Activated CD4-positive, alpha-beta T cell treated with anti-CD3 and anti-CD28 coated beads for 1 hour (primary cell): ENCODE measurements at regions not wholly inside any gene's neighbourhood (a gene's known extent, or its start where the extent isn't known, plus 50 kb on each side); places are given as distances from the start of the nearest gene placed in this dataset.

Source experiments
- DNase-seq: peaks from one replicate; pipeline ENCODE4 v3.0.0-alpha.2; 2020

DNA sequence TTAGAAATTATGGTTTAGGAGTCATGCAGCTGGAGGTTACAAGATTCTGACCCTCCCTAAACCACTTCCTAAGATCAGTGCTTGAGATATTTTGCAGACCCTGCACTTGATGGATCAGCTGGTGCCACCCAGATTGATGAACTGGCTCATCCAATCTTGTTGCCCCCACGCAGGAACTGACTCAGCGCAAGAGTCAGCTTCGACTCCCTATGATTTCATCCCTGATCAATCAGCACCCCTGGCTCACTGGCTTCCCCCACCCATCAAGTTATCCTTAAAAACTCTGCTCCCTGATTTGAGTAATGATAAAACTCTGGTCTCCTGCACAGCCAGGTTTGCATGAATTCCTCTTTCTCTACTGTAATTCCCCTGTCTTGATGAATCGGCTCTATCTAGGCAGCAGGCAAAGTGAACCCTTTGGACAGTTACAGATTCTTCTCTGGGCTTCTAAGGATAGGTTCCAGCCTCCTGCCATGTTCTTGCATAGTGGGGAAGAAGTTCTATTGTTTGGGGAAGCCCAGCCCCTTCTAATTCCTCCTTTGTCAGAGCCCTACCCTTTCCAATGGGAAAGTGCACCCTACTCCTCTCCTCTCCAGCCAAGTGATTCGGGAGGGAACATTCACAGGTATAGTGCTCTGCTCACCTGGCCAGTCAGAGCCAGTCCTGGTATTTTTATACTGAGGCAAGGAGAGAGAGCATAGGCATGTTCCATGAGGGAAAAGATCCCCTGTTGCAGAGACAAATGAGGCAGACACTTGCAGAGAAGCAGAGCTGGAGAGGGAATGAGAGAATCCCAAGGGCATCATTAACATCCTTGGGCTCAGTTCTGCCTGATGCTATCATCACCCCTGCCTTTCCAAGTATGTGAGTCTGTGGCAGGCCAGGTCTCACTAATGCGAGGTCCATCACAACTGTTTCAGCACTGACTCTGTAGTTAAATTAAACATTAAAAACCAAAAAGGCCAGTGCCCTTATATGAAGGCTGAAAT, 224.4 kb upstream of the GALNT17 start:
- no peak for DNase-seq

DNA sequence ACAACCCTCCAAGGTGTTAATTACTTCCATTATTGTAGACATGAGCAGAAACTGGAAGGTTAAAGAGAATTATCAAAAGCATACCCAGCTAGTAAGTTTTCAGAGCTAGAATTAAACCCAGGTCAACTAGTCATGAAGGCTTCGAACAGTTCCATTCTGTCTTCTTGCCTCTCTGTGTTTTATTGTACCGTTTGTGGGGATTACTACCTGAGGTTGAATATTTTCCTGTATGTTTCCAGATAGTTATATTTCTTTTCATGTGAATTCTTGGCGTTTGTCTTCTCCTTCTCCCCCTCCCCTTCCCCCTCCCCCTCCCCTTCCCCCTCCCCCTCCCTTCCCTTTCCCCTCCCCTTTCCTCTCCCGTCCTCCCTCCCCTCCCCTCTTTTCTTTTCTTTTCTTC, 218.0 kb upstream of the GALNT17 start:
- no peak for DNase-seq

GRCh38 chr7:70915067-70915466, 216.9 kb upstream of the GALNT17 start:
- no peak for DNase-seq

DNA sequence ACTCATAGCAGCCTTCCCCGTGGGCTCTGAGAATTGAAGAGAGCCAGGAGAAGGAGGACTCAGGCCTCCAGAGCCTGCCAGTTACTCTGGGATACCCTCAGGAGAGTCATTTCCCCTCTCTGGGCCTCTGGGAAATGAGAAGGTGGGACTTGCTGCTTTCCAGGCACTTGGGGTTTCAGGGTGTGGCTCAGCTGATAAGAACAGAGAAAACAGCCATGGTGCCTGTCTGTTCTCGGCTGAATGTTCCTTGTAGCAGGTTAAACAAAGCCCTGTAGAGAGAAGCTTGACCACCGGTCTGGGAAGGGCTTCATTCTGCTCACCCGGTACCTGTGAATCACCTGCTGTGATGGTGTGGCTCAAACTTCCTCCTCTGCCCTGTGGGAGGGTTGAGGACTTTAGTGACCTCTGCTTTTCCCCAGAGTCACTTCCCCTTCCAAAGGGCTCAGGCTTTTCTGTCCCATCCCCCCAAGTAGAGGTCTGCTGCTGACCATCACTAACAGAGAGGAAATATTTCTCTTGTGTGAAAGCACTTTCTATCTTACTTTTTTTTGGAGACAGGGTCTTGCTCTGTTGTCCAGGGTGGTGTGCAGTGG, 212.4 kb upstream of the GALNT17 start:
- DNase-seq, result no peak

GRCh38 chr7:70920876-70921275, 211.1 kb upstream of the GALNT17 start:
- no peak for DNase-seq

GRCh38 chr7:70923181-70923845, 208.6 kb upstream of the GALNT17 start:
- no peak for DNase-seq

GRCh38 chr7:70925411-70926115, 206.4 kb upstream of the GALNT17 start:
- DNase-seq, result no peak

DNA sequence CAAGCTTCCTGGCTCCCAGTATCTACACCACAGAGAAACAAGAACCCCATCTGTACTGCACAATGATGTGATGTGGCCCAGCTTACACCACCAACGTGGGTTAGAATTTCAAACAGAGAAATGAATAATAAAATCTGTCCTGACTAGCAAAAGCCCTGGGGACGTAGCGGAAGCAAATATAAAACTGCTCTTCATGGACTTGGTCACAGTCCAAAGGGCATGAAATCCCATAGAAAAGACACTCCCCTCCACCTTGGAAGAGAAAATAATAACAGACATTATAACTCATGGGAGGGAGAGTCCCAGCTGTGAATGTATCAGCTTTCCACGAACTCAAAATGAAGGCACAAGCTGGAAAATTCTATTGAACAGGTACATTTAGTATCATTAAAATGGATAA, 205.3 kb upstream of the GALNT17 start:
- DNase-seq, result no peak

GRCh38 chr7:70935311-70935710, 196.6 kb upstream of the GALNT17 start:
- DNase-seq, result no peak

GRCh38 chr7:70935854-70936253, 196.1 kb upstream of the GALNT17 start:
- no peak for DNase-seq

GRCh38 chr7:70937424-70937823, 194.5 kb upstream of the GALNT17 start:
- DNase-seq, result no peak

- DNase-seq, result no peak
Measured at GRCh38 chr7:70940597-70940996, 191.3 kb upstream of the GALNT17 start.

GRCh38 chr7:70942791-70943190, 189.2 kb upstream of the GALNT17 start:
- no peak for DNase-seq

GRCh38 chr7:70944516-70944915, 187.4 kb upstream of the GALNT17 start:
- no peak for DNase-seq

DNA sequence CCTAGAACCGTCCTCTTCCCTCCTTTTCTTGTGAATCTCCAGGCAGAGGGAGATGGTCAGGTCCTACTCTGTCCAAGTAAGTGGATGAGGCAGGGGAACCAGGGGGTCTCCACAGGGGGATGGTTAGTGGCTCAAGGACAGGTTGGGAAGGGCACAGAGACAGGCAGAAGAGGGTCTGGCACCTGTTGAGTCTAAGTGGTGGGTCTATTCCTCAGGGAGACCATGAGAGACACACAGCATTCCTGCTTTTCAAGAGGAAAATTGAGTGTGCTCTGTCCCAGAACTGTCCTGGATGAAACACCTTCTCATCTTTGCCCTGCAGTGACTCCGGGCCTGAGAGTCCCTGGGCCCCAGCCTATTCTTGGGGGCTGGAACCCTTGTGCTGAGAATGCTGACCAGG, 184.8 kb upstream of the GALNT17 start:
- DNase-seq, result no peak

DNA sequence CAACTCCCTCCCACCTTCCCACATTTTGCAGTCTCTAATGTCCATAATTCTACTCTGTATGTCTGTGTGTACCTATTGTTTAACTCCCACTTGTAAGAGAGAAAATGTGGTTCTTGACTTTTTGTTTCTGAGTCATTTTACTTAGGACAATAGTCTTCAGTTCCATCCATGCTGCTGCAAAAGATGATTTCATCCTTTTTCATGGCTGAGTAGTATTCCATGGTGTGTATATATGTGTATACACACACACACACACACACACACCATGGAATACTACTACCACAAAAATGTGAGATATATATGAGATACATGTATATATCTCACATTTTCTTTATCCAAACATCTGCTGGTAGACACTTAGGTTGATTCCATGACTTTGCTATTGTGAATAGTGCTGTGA, 182.1 kb upstream of the GALNT17 start:
- no peak for DNase-seq

GRCh38 chr7:70951271-70951962, 180.5 kb upstream of the GALNT17 start:
- DNase-seq, result no peak

DNA sequence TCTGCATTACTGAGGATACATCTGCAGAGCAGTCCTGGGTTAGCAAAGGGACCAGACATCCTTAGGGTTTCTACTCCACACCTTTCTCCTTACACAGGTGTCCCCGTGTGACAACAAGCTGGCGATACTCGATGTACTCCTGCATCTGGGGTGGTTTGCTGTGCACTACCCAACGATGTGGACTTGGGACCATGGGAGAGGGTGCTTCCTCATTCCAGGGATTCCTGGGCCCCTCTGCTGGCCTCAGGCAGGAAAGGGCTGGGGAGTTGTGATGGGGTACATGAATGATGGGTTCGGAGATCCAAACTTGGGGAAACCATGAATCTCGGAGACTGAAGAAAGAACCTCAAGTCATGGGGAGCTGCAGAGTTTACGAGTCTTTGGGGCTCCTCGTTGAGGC, 179.6 kb upstream of the GALNT17 start:
- DNase-seq, result no peak

DNA sequence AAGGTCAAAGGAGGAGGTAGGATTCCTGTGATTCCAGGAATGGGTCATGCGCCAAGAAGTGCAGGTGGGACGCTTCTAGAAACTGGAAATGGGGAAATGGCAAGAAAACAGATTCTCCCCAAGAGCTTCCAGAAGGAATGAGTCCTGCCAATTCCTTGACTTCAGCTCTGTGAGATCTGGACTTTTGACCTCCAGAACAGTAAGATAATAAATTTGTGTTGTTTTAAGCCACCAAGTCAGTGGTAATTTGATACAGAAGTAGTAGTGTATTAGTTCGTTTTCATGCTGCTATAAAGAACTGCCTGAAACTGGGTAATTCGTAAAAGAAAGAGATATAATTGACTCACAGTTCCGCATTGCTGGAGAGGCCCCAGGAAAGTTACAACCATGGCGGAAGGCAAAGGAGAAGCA, 178.6 kb upstream of the GALNT17 start:
- DNase-seq, result no peak

DNA sequence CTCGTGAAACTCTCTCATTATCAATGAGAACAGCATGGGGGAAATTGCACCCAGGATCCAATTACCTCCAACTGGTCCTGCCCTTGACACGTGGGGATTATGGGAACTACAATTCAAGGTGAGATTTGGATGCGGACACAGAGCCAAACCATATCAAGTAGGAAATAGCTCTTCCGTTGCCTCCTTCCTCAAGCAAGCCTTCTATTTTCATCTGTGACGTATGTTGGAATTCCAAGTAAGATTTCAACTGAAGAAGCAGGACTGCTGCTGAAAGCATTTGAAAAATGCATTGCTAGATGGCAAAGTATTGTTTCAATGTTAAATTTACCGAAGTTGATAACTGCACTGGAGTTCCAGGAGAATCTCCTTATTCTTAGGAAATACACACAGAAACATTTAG, 178.1 kb upstream of the GALNT17 start:
- DNase-seq, result no peak

GRCh38 chr7:70972693-70973092, 159.3 kb upstream of the GALNT17 start:
- DNase-seq, result no peak

DNA sequence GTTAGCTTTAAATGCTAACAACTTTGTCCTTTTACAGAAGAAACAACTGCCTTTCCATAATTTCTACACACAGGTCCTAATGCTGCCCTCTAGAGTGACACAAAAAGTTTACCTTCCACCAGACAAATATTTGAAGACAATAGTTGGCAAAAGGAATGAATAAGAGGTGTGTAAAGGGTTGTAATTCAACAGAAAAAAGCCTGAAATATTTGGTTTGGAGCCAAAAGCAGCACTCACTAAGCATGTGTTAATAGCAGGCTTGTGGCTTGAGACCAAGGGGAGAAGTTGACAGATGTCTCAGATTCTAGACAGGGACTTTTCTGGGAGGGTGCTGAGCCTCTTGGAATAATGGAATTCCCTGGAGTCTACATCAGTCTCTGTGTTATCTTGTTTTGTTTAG, 156.2 kb upstream of the GALNT17 start:
- no peak for DNase-seq

GRCh38 chr7:70986297-70986696, 145.6 kb upstream of the GALNT17 start:
- no peak for DNase-seq
